GM12878 (cell line): ENCODE measurements at regions not wholly inside any gene's neighbourhood (a gene's known extent, or its start where the extent isn't known, plus 50 kb on each side); places are given as distances from the start of the nearest gene placed in this dataset.

Experiments
- ATAC-seq: fragments of 200-7000 bp; cut with Tn5 transposase; 3 replicates; pipeline ENCODE4 v1.9.1; 2020; ENCODE audit warnings: mild to moderate bottlenecking, moderate library complexity
- BruUV-seq: library from RNA; stranded (reverse); fragments of 400-500 nt; replicated peaks from 2 replicates; lab custom pipeline; 2021; lab: Mats Ljungman, UMichigan
- CTCF ChIA-PET: fragments of 300-600 bp; sonication (Branson Sonifier 250); formaldehyde crosslinking; extraction: SDS; loops from one replicate; lab custom pipeline; 2021; ENCODE audit warnings: inconsistent platforms; lab: Yijun Ruan, JAX
- POLR2A ChIA-PET: fragments of 350-600 bp; formaldehyde crosslinking; extraction: SDS; loops from one replicate; lab custom pipeline; 2021; ENCODE audit warnings: inconsistent platforms; lab: Charles Lee
- RAD21 ChIA-PET: fragments of 300-600 bp; sonication (Branson Sonifier 250); formaldehyde crosslinking; loops from one replicate; lab custom pipeline; 2023; ENCODE audit warnings: antibody characterized with exemption; ENCODE audit not compliant: unreplicated experiment; lab: Charles Lee
- SMC1A ChIA-PET: fragments of 300-600 bp; sonication (Branson Sonifier 250); formaldehyde crosslinking; loops from one replicate; lab custom pipeline; 2023; ENCODE audit not compliant: unreplicated experiment, uncharacterized antibody; lab: Charles Lee
- DNase-seq: peaks from one replicate; pipeline ENCODE4 v3.0.0-alpha.2; 2011; ENCODE audit warnings: low read depth, low spot score
- FAIRE-seq: peaks from 3 replicates; lab custom pipeline; 2011; peaks lifted over from hg19 to GRCh38; lab: Jason Lieb, UNC
- H2AFZ ChIP-seq: 2 replicates; pipeline ENCODE4 v1.6.0; 2011; ENCODE audit warnings: low read depth, low read length, control low read depth; ENCODE audit not compliant: control insufficient read depth
- H3K27ac ChIP-seq: 2 replicates; pipeline ENCODE4 v1.5.1; 2011; ENCODE audit warnings: control low read depth; ENCODE audit not compliant: control insufficient read depth, insufficient read depth
- H3K27me3 ChIP-seq, 2 experiments: replicated peaks in 1 of 2; 2 replicates each; pipeline versions ENCODE4 v1.6.0 to v1.6.1; 2011; ENCODE audit warnings: low read length in 1 of 2; ENCODE audit not compliant: control insufficient read depth in 2 of 2, insufficient read depth in 2 of 2
- H3K36me3 ChIP-seq, 2 experiments: 2 replicates each; pipeline ENCODE4 v1.5.1; 2011; ENCODE audit warnings: low read length in 1 of 2; ENCODE audit not compliant: control insufficient read depth in 2 of 2, insufficient read depth in 2 of 2
- H3K4me1 ChIP-seq: 2 replicates; pipeline ENCODE4 v1.6.1; 2011; ENCODE audit warnings: mild to moderate bottlenecking, low read length, moderate library complexity, mixed read lengths; ENCODE audit not compliant: control insufficient read depth, insufficient read depth
- H3K4me2 ChIP-seq: 2 replicates; pipeline ENCODE4 v1.6.0; 2011; ENCODE audit warnings: control low read depth; ENCODE audit not compliant: control insufficient read depth, insufficient read depth
- H3K4me3 ChIP-seq: fragments of 200-600 bp; sonication (generic); 2 replicates; pipeline ENCODE4 v1.5.1; 2016
- H3K79me2 ChIP-seq: 2 replicates; pipeline ENCODE4 v1.6.0; 2011; ENCODE audit warnings: low read length; ENCODE audit not compliant: control insufficient read depth, insufficient read depth
- H3K9ac ChIP-seq: 2 replicates; pipeline ENCODE4 v1.8.0; 2011; ENCODE audit warnings: low read length, control low read depth, mixed read lengths; ENCODE audit not compliant: control insufficient read depth, insufficient read depth
- H3K9me3 ChIP-seq: replicated peaks from 3 replicates; pipeline ENCODE4 v1.5.1; 2011; ENCODE audit warnings: mild to moderate bottlenecking, low read length; ENCODE audit not compliant: control insufficient read depth, insufficient read depth
- H4K20me1 ChIP-seq: 2 replicates; pipeline ENCODE4 v1.6.0; 2011; ENCODE audit not compliant: control insufficient read depth, insufficient read depth
- MLLT1 ChIP-seq: fragments of 450-650 bp; IDR thresholded peaks from 2 replicates; pipeline ENCODE4 v1.6.1; 2016; ENCODE audit warnings: mild to moderate bottlenecking
- MYC ChIP-seq: IDR thresholded peaks from 2 replicates; pipeline ENCODE4 v1.6.1; 2011; ENCODE audit warnings: mild to moderate bottlenecking, low read length, moderate library complexity, inconsistent platforms; ENCODE audit not compliant: insufficient read depth, insufficient replicate concordance, insufficient read length, severe bottlenecking
- POLR2AphosphoS2 ChIP-seq: IDR thresholded peaks from 2 replicates; pipeline ENCODE4 v1.6.1; 2011; ENCODE audit warnings: low read depth, mild to moderate bottlenecking, low read length, improper control_type of control experiment, moderate library complexity
- SRF ChIP-seq, 2 experiments: IDR thresholded peaks; 2 replicates each; pipeline ENCODE4 v1.6.1; 2011; ENCODE audit warnings: low read depth in 2 of 2, low read length in 2 of 2, mild to moderate bottlenecking in 1 of 2, moderate library complexity in 1 of 2
- WGBS: methylation state at CpG from one replicate; pipeline ENCODE4 v1.1.6; 2016; ENCODE audit warnings: low lambda C conversion rate; ENCODE audit not compliant: insufficient replicate concordance, insufficient coverage; ENCODE audit errors: missing lambda C conversion rate; 5-methylcytosine and 5-hydroxymethylcytosine counted together
- in situ Hi-C: fragments of 300-500 bp; cut with MboI; formaldehyde crosslinking; loops from 9 replicates; pipeline ENCODE4 v1.14.3; 2018; ENCODE audit warnings: mixed read lengths
- intact Hi-C: fragments of 100-400 bp; cut with micrococcal nuclease; formaldehyde crosslinking; loops from one replicate; pipeline ENCODE4 v1.14.2; 2022; ENCODE audit not compliant: unreplicated experiment
- TF ChIP-seq, protein P1 (sequence below): fragments of 450-650 bp; IDR thresholded peaks from 2 replicates; pipeline ENCODE4 v1.6.1; 2017; ENCODE audit warnings: mild to moderate bottlenecking, moderate library complexity

GRCh38 chr13:54513254-54513653, 1484.6 kb downstream of the OLFM4 start:
- Histone ChIP-seq H3K27ac (no peak overlapping the region), H3K27me3 (no peaks in the 10 kb centered on the region), H3K79me2 (no peaks in the 10 kb centered on the region), H3K4me3 (no peak overlapping the region), H4K20me1 (no peaks in the 10 kb centered on the region), H3K4me2 (no peak overlapping the region), H3K4me1 (no peaks in the 10 kb centered on the region), H3K9ac (no peak overlapping the region), H3K9me3 (no peaks in the 10 kb centered on the region), H3K36me3 (no peaks in the 10 kb centered on the region), H2AFZ (no peak overlapping the region)
- ChIA-PET SMC1A (no interaction called here), RAD21 (no interaction called here), POLR2A (no interaction called here), CTCF (no interaction called here)
- FAIRE-seq, result no peak
- no peak for DNase-seq
- in situ Hi-C loops (no loop called here), intact Hi-C loops (no loop called here)
- BruUV-seq, result no TSS peak
- TF ChIP-seq SRF (IDR thresholded peaks at IDR 0.05; ENCODE audit: low read depth in 2 of 2, low read length in 2 of 2) (no peak), MYC (no peak), MLLT1 (no peak), POLR2AphosphoS2 (no peak)
- TF ChIP-seq, protein P1, sequence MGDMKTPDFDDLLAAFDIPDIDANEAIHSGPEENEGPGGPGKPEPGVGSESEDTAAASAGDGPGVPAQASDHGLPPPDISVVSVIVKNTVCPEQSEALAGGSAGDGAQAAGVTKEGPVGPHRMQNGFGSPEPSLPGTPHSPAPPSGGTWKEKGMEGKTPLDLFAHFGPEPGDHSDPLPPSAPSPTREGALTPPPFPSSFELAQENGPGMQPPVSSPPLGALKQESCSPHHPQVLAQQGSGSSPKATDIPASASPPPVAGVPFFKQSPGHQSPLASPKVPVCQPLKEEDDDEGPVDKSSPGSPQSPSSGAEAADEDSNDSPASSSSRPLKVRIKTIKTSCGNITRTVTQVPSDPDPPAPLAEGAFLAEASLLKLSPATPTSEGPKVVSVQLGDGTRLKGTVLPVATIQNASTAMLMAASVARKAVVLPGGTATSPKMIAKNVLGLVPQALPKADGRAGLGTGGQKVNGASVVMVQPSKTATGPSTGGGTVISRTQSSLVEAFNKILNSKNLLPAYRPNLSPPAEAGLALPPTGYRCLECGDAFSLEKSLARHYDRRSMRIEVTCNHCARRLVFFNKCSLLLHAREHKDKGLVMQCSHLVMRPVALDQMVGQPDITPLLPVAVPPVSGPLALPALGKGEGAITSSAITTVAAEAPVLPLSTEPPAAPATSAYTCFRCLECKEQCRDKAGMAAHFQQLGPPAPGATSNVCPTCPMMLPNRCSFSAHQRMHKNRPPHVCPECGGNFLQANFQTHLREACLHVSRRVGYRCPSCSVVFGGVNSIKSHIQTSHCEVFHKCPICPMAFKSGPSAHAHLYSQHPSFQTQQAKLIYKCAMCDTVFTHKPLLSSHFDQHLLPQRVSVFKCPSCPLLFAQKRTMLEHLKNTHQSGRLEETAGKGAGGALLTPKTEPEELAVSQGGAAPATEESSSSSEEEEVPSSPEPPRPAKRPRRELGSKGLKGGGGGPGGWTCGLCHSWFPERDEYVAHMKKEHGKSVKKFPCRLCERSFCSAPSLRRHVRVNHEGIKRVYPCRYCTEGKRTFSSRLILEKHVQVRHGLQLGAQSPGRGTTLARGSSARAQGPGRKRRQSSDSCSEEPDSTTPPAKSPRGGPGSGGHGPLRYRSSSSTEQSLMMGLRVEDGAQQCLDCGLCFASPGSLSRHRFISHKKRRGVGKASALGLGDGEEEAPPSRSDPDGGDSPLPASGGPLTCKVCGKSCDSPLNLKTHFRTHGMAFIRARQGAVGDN, result no peak
- WGBS, result 6% methylated on average over 1 of the region's 1 CpG
- no peak for ATAC-seq
